ENCODE measurements at regions not wholly inside any gene's neighbourhood (a gene's known extent, or its start where the extent isn't known, plus 50 kb on each side); places are given as distances from the start of the nearest gene placed in this dataset.

DNA sequence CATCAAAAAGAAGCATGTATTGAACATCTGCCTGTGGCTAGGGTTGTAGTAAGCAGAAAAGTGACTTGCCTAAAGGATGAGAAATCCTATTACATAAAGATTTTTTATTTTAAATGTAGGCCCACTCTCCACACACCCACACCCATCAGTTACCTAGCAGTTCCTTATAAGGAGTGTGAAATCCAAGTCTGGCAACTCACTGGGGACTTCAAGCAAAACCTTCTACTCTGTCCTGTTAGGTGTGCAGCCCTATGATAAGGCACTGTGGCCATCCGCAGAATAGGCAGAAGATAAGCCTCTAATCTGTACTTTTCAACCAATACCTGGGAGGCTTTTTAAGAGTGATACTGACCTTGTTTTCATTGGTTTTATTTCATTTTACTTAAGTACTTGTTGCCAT is 52.7 kb upstream of the TJP1 start:
- no peak for DNase-seq

- no peak for DNase-seq
Measured at GRCh38 chr15:29873947-29874411, 51.7 kb upstream of the TJP1 start.

GRCh38 chr15:29873264-29873663 is 51.0 kb upstream of the TJP1 start:
- DNase-seq = no peak

- DNase-seq = no peak
Measured at GRCh38 chr15:29872716-29873115, 50.4 kb upstream of the TJP1 start.
